ENCODE measurements at regions not wholly inside any gene's neighbourhood (a gene's known extent, or its start where the extent isn't known, plus 50 kb on each side); places are given as distances from the start of the nearest gene placed in this dataset.

DNA sequence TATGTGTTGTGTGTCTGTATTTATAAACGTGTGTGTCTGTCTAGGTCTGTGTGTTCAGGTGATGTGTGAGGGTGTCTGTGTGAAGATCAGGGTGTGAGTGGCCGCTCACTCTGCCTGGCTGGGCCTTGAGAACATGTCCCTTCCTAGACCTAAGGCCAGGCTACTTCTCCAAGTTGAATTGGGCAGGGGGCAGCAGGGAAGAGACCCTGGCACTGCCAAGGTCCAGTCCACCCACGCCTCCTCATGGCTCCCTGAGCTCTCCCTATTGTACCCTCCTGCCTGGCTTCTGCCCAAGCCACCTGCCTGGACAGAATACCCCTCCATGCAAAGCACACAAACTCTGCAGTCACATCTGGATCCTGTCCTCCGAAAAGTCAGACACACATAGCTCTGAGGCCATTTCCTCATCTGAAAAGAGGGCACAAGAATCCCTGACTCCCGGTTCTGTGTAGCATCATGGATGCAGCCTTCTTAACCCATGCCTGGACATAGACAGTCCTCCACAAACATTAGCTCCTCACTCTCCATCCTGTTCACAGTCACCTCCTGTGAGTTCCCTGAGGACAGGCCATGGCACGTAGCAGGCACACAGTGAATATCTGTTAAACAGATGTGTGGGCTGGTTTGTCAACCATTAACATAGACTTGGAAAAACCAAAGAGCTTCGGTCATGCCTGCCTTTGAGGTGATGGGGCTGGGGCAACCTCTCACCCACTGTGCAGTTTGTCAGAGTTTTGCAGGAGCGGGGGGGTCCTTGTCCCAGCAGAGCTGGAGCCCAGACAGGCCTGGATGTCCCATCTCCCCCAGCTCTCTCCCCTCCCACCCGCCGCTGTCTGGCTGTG lies 167.8 kb upstream of the MVB12B start:
- Histone ChIP-seq H3K9me2 (ENCODE audit: insufficient read depth) (no peaks in the 10 kb centered on the region), H3K4me1 (ENCODE audit: control insufficient read depth in 1 of 2, insufficient read depth in 2 of 2, low read length in 2 of 2) (no peaks in the 10 kb centered on the region), H3K79me2 (ENCODE audit: insufficient read depth, low read length) (no peaks in the 10 kb centered on the region), H2AFZ (ENCODE audit: low read depth, low read length, poor library complexity, severe bottlenecking) (no peak overlapping the region), H3K27me3 (ENCODE audit: insufficient read depth, low read length) (no peaks in the 10 kb centered on the region), H3K4me2 (ENCODE audit: low read length) (no peak overlapping the region), H3K4me3 (replicated peaks in 1 of 2; ENCODE audit: low read depth in 1 of 2, low read length in 2 of 2) (no peak overlapping the region), H4K20me1 (ENCODE audit: insufficient read depth) (no peaks in the 10 kb centered on the region), H3K36me3 (ENCODE audit: control insufficient read depth in 1 of 2, insufficient read depth in 2 of 2, low read length in 2 of 2) (no peaks in the 10 kb centered on the region), H3K9me3 (ENCODE audit: control insufficient read depth in 1 of 2, insufficient read depth in 1 of 2, low read depth in 1 of 2, low read length in 2 of 2) (no peaks in the 10 kb centered on the region), H3K9ac (ENCODE audit: low read length) (no peak overlapping the region), H3K27ac (ENCODE audit: low read depth, low read length) (no peak overlapping the region)
- ATAC-seq (no peak), DNase-seq (ENCODE audit: low read depth, low spot score) (no peak)
- POLR2A ChIA-PET, result no interaction called here
- BruUV-seq (replicated peaks), result no TSS peak
- RAD21 ChIA-PET (ENCODE audit: low non-redundant PET in 1 of 2, low total read pairs in 2 of 2, uncharacterized antibody in 2 of 2, unreplicated experiment in 2 of 2), result no interaction called here
- CTCF ChIA-PET, result interaction anchor here (1.4 kb wide), 1 partner anchor 240 kb away, joined by 3 read pairs; no protein-coding TSS in a partner anchor
- intact Hi-C loops (cut with micrococcal nuclease), result no loop called here
- TF ChIP-seq CEBPB (IDR thresholded peaks at IDR 0.05; ENCODE audit: low read depth), result no peak
- no peak for TF ChIP-seq SRF (IDR thresholded peaks at IDR 0.05; ENCODE audit: low read depth)
- no peak for TF ChIP-seq POLR2AphosphoS5 (IDR thresholded peaks at IDR 0.05; ENCODE audit: low read depth, low read length)
- no peak for TF ChIP-seq JUND (IDR thresholded peaks at IDR 0.05)
- TF ChIP-seq, protein P1, sequence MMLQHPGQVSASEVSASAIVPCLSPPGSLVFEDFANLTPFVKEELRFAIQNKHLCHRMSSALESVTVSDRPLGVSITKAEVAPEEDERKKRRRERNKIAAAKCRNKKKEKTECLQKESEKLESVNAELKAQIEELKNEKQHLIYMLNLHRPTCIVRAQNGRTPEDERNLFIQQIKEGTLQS (IDR thresholded peaks at IDR 0.05), result no peak
- TF ChIP-seq, protein P2, sequence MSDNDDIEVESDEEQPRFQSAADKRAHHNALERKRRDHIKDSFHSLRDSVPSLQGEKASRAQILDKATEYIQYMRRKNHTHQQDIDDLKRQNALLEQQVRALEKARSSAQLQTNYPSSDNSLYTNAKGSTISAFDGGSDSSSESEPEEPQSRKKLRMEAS (IDR thresholded peaks at IDR 0.05), result no peak
- TF ChIP-seq, protein P3, sequence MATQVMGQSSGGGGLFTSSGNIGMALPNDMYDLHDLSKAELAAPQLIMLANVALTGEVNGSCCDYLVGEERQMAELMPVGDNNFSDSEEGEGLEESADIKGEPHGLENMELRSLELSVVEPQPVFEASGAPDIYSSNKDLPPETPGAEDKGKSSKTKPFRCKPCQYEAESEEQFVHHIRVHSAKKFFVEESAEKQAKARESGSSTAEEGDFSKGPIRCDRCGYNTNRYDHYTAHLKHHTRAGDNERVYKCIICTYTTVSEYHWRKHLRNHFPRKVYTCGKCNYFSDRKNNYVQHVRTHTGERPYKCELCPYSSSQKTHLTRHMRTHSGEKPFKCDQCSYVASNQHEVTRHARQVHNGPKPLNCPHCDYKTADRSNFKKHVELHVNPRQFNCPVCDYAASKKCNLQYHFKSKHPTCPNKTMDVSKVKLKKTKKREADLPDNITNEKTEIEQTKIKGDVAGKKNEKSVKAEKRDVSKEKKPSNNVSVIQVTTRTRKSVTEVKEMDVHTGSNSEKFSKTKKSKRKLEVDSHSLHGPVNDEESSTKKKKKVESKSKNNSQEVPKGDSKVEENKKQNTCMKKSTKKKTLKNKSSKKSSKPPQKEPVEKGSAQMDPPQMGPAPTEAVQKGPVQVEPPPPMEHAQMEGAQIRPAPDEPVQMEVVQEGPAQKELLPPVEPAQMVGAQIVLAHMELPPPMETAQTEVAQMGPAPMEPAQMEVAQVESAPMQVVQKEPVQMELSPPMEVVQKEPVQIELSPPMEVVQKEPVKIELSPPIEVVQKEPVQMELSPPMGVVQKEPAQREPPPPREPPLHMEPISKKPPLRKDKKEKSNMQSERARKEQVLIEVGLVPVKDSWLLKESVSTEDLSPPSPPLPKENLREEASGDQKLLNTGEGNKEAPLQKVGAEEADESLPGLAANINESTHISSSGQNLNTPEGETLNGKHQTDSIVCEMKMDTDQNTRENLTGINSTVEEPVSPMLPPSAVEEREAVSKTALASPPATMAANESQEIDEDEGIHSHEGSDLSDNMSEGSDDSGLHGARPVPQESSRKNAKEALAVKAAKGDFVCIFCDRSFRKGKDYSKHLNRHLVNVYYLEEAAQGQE (IDR thresholded peaks at IDR 0.05; ENCODE audit: low read depth), result no peak
- no peak for TF ChIP-seq TCF7L2 (IDR thresholded peaks at IDR 0.05; ENCODE audit: borderline replicate concordance, extremely low read depth, insufficient read depth, insufficient read length)
- TF ChIP-seq FOSL1 (IDR thresholded peaks at IDR 0.05; ENCODE audit: low read depth), result no peak
- TF ChIP-seq SIN3A (IDR thresholded peaks at IDR 0.05; ENCODE audit: low read depth), result no peak
- no peak for TF ChIP-seq ELF1 (IDR thresholded peaks at IDR 0.05; ENCODE audit: borderline replicate concordance, low read depth)
- TF ChIP-seq RAD21 (IDR thresholded peaks at IDR 0.05; ENCODE audit: low read depth), result no peak

Measured in HCT116 (cell line).